ENCODE measurements at regions not wholly inside any gene's neighbourhood (a gene's known extent, or its start where the extent isn't known, plus 50 kb on each side); places are given as distances from the start of the nearest gene placed in this dataset.

- TF ChIP-seq ZNF76 (CRISPR knock-in tag; IDR thresholded peaks at IDR 0.05; ENCODE audit: borderline replicate concordance) (no peak), CTCF (IDR thresholded peaks at IDR 0.05 in 2 of 3, conservative IDR thresholded peaks at IDR 0.05 in 1 of 3; ENCODE audit: insufficient read depth in 2 of 3, low read depth in 1 of 3, low read length in 3 of 3) (no peak), MIER1 (IDR thresholded peaks at IDR 0.05; ENCODE audit: low read depth) (no peak), ZNF644 (tag; IDR thresholded peaks at IDR 0.05; ENCODE audit: low read depth) (no peak), SREBF2 (CRISPR knock-in tag; IDR thresholded peaks at IDR 0.05) (no peak), POLR2AphosphoS2 (IDR thresholded peaks at IDR 0.05; ENCODE audit: low read length) (no peak), ATF4 (CRISPR knock-in tag; IDR thresholded peaks at IDR 0.05) (no peak), ESRRB (CRISPR knock-in tag; IDR thresholded peaks at IDR 0.05; ENCODE audit: borderline replicate concordance) (no peak), NFIC (IDR thresholded peaks at IDR 0.05) (no peak), TARDBP (IDR thresholded peaks at IDR 0.05) (no peak), CBX5 (IDR thresholded peaks at IDR 0.05; ENCODE audit: borderline replicate concordance, low read depth) (no peak), ZNF277 (CRISPR knock-in tag; IDR thresholded peaks at IDR 0.05; ENCODE audit: borderline replicate concordance) (no peak)
These were observed 284.6 kb upstream of the CRBN start for GRCh38 chr3:3464131-3464530.

Measured in K562 (cell line).